Psoas muscle (tissue), 7 donors: ENCODE measurements at regions not wholly inside any gene's neighbourhood (a gene's known extent, or its start where the extent isn't known, plus 50 kb on each side); places are given as distances from the start of the nearest gene placed in this dataset.

Experiments
- ATAC-seq, 4 donors: fragments of 200-7000 bp; cut with Tn5 transposase; one replicate each; pipeline ENCODE4 v1.9.1; 2020; ENCODE audit warnings: moderate library complexity in 3 of 4, mild to moderate bottlenecking in 2 of 4
- DNase-seq, 2 donors: peaks; one replicate each; pipeline ENCODE4 v3.0.0-alpha.2; 2020
- H3K27ac ChIP-seq: fragments of 200-600 bp; one replicate; pipeline ENCODE4 v1.8.0; 2022
- H3K27me3 ChIP-seq, 3 donors: fragments of 200-600 bp in 1 of 3; one replicate each; pipeline versions ENCODE4 v1.6.1 to v1.8.0; 2013 to 2022; ENCODE audit warnings: low read length in 2 of 3, mild to moderate bottlenecking in 2 of 3, moderate library complexity in 1 of 3; ENCODE audit not compliant: insufficient read depth in 3 of 3
- H3K36me3 ChIP-seq, 2 donors: fragments of 200-600 bp in 1 of 2; one replicate each; pipeline versions ENCODE4 v1.6.1 to v1.8.0; 2013 to 2022; ENCODE audit warnings: low read depth in 1 of 2, mild to moderate bottlenecking in 1 of 2, moderate library complexity in 1 of 2; ENCODE audit not compliant: insufficient read depth in 1 of 2
- H3K4me1 ChIP-seq: fragments of 200-600 bp; one replicate; pipeline ENCODE4 v1.8.0; 2022
- H3K4me3 ChIP-seq: fragments of 200-600 bp; one replicate; pipeline ENCODE4 v1.8.0; 2022; ENCODE audit warnings: mild to moderate bottlenecking
- H3K9me3 ChIP-seq: fragments of 200-600 bp; one replicate; pipeline ENCODE4 v1.8.0; 2022
- WGBS, 3 donors: extraction: QIAGEN DNeasy Blood & Tissue Kit; methylation state at CpG; one replicate each; pipeline versions ENCODE4 v1.1.6 to v1.1.7; 2013; 5-methylcytosine and 5-hydroxymethylcytosine counted together
- intact Hi-C, 2 donors: fragments of 100-400 bp; cut with DNase I; formaldehyde crosslinking; loops; one replicate each; pipeline versions ENCODE4 v1.11.0 to v1.14.2; 2022
- TF ChIP-seq, protein P1 (sequence below): fragments of 200-600 bp; IDR thresholded peaks from one replicate; pipeline ENCODE4 v1.8.0; 2022; ENCODE audit warnings: antibody characterized with exemption
- donor health status: healthy with polysubstance abuse.
- donor health status: DM: no; HTN: no; CAD: no; lungs with moderate emphysema.
- donor health status: Bipolar disorder and iron deficiency.
- donor health status: healthy.
- donor health status: DM: yes; HTN: yes; CAD: no.
- donor health status: DM: no; HTN: no; CAD: no.
- donor health status: DM: yes; HTN: yes; CAD: no.

DNA sequence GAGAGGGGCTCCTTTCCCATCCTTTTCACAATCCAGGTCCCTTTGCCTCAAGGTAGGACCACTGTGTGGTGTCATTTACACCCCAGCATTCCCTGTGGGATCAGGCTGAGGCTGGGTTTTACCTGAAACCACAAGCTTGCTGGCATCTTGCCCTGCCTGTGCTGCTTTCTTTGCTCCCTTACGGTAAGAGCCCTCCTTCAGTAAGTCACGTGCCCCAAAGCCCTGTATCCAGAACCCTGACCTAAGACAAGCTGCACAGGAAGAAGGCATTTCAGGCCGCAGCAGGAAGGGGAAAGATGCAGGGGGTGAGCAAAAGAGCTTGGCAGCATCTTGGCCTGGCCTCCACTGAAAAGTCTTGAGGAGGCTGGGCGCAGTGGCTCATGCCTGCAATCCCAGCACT, 58.4 kb downstream of the KLHDC7A start:
- no peak overlapping the region for H3K27ac ChIP-seq
- TF ChIP-seq, protein P1, sequence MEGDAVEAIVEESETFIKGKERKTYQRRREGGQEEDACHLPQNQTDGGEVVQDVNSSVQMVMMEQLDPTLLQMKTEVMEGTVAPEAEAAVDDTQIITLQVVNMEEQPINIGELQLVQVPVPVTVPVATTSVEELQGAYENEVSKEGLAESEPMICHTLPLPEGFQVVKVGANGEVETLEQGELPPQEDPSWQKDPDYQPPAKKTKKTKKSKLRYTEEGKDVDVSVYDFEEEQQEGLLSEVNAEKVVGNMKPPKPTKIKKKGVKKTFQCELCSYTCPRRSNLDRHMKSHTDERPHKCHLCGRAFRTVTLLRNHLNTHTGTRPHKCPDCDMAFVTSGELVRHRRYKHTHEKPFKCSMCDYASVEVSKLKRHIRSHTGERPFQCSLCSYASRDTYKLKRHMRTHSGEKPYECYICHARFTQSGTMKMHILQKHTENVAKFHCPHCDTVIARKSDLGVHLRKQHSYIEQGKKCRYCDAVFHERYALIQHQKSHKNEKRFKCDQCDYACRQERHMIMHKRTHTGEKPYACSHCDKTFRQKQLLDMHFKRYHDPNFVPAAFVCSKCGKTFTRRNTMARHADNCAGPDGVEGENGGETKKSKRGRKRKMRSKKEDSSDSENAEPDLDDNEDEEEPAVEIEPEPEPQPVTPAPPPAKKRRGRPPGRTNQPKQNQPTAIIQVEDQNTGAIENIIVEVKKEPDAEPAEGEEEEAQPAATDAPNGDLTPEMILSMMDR: no peak
- WGBS, 3 donors: 59 to 63% (median 63%) methylated on average over 4 of the region's 4 CpGs
- DNase-seq (no peak), ATAC-seq (no peak)
- no peak overlapping the region for H3K4me3 ChIP-seq
- H3K9me3 ChIP-seq: peaks cover 4% of the 10 kb centered on the region
- intact Hi-C loops: no loop called here
- no peaks in the 10 kb centered on the region for H3K4me1 ChIP-seq
- H3K36me3 ChIP-seq: no peaks in the 10 kb centered on the region
- peaks cover 0 to 44% (median 22%) of the 10 kb centered on the region in 3 donors for H3K27me3 ChIP-seq

DNA sequence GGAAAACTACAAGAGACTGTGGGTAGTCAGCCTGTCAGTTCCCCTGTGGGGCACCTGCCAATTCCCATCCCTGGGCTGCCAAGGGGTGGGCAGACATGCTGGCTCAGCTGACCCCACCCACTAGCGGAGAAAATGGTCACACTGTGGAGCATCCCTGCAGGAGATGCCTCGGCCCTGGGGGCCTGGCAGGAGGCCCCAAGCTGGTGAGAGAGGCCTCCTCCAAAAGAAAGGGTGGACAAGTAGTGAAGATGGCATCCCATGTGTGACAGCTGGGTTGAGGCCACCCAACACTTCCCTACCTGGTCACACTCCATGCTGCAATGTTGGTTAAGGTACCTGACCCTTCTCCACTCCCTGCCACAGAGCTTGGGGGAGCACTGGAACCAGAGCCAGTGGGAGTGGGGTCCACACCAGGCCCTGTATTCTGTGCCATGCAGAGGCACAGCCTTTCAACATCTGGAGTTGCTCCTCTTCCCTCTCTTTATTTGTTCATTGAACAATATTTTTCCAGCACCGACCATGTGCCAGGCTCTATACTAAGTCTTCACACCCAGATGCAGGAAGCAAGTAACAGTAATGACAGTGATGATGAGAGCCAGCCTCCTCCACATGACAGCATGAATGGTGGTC, 59.5 kb downstream of the KLHDC7A start:
- Histone ChIP-seq H3K36me3 (no peaks in the 10 kb centered on the region), H3K27ac (no peak overlapping the region), H3K4me1 (no peaks in the 10 kb centered on the region), H3K27me3 (peaks cover 3 to 53% (median 22%) of the 10 kb centered on the region in 3 donors), H3K4me3 (no peak overlapping the region), H3K9me3 (peaks cover 4% of the 10 kb centered on the region)
- ATAC-seq: no peak
- 57 to 75% (median 66%) methylated on average over 3 of the region's 3 CpGs for WGBS, 3 donors
- intact Hi-C loops: no loop called here
- TF ChIP-seq, protein P1: no peak
- DNase-seq: no peak

DNA sequence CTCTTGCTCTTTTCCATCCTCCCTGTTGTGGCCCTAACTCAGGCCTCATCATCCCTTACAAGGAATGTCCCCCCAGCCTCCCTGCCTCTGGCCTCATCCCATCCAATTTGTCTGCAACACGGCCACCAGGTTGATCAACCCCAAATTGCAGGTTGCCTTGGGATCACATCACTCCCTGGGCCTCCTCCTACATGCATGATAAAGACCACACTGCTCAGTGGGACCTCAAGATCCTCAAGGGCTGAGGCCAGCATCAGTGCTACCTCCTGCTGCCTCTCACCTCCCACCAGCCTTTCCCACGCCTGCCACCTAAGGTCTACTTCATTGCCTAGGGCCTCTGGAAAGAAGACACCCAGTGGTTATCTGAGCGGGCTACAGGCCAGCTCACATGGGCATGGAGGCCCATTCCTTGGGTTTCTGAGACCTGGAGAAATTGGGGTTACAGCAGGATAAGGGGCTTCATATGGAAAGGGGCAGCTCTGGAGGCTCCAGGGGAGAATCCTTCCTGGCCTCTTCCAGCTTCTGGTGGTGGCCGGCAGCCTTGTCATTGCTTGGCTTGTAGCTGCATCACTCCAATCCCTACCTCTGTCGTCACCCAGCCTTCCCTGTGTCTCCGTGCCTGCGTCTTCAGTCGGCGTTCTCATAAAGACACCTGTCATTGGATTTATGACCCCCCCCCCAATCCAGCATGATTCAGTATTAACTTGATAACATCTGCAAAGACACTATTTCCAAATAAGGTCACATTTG, 60.5 kb downstream of the KLHDC7A start:
- intact Hi-C loops: no loop called here
- Histone ChIP-seq H3K4me3 (no peak overlapping the region), H3K27me3 (peaks cover 3 to 53% (median 30%) of the 10 kb centered on the region in 3 donors), H3K27ac (no peak overlapping the region), H3K4me1 (no peaks in the 10 kb centered on the region), H3K36me3 (no peaks in the 10 kb centered on the region), H3K9me3 (peaks cover 4% of the 10 kb centered on the region)
- no peak for DNase-seq
- WGBS, 3 donors: 87 to 90% (median 89%) methylated on average over 9 of the region's 9 CpGs
- TF ChIP-seq, protein P1: no peak
- no peak for ATAC-seq

DNA sequence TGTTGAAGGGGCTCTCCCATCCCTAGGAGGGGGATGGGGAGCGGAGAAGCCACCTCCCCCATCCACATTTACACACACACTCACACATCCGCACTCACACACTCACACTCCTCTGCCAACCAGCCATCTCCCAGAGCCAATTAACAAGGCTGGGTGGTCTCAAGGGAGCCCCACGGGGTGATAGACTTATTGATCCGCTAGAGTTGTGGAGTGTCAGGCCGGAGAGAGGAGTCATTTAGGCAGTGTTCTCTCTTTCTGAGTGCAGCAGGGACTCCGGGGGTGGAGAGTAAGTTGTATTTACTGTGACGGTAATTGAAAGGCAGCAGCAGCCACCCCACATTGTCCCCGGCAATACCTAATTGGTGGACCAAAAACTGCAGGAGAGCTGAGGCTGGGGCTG, 61.6 kb downstream of the KLHDC7A start:
- H3K27ac ChIP-seq: no peak overlapping the region
- peaks cover 3 to 60% (median 29%) of the 10 kb centered on the region in 3 donors for H3K27me3 ChIP-seq
- H3K4me3 ChIP-seq: no peak overlapping the region
- H3K36me3 ChIP-seq: no peaks in the 10 kb centered on the region
- H3K4me1 ChIP-seq: no peaks in the 10 kb centered on the region
- TF ChIP-seq, protein P1: no peak
- ATAC-seq: no peak
- peaks cover 4% of the 10 kb centered on the region for H3K9me3 ChIP-seq
- intact Hi-C loops: no loop called here
- WGBS, 3 donors: 29 to 38% (median 30%) methylated on average over 8 of the region's 8 CpGs
- DNase-seq: no peak
